Osteoblast (primary cell): ENCODE measurements at regions not wholly inside any gene's neighbourhood (a gene's known extent, or its start where the extent isn't known, plus 50 kb on each side); places are given as distances from the start of the nearest gene placed in this dataset.

ENCODE experiments used
- DNase-seq: peaks from one replicate; pipeline ENCODE4 v3.0.0; 2011; ENCODE audit warnings: low spot score, mixed read lengths; ENCODE audit not compliant: insufficient read length; ENCODE audit errors: missing footprints
- H2AFZ ChIP-seq: 2 replicates; pipeline ENCODE4 v1.6.0; 2011; ENCODE audit warnings: mild to moderate bottlenecking, low read length
- H3K27ac ChIP-seq: 2 replicates; pipeline ENCODE4 v1.5.1; 2011; ENCODE audit warnings: mild to moderate bottlenecking, low read depth, low read length, moderate library complexity
- H3K27me3 ChIP-seq: 2 replicates; pipeline ENCODE4 v1.6.0; 2012; ENCODE audit warnings: mild to moderate bottlenecking, control low read depth, inconsistent platforms, low read length, moderate library complexity; ENCODE audit not compliant: insufficient read depth
- H3K36me3 ChIP-seq: 2 replicates; pipeline ENCODE4 v1.5.1; 2011; ENCODE audit warnings: mild to moderate bottlenecking, low read length, control low read depth, moderate library complexity; ENCODE audit not compliant: insufficient read depth
- H3K4me1 ChIP-seq: 2 replicates; pipeline ENCODE4 v1.5.1; 2011; ENCODE audit warnings: mild to moderate bottlenecking, low read length, control low read depth, moderate library complexity; ENCODE audit not compliant: insufficient read depth
- H3K4me2 ChIP-seq: 2 replicates; pipeline ENCODE4 v1.6.0; 2011; ENCODE audit warnings: mild to moderate bottlenecking, low read length; ENCODE audit not compliant: insufficient read depth
- H3K4me3 ChIP-seq: fragments of 200-600 bp; sonication (generic); 3 replicates; pipeline ENCODE4 v1.5.1; 2012; ENCODE audit warnings: mild to moderate bottlenecking, low read length, inconsistent platforms; ENCODE audit not compliant: insufficient read depth
- H3K79me2 ChIP-seq: 2 replicates; pipeline ENCODE4 v1.6.0; 2012; ENCODE audit warnings: mild to moderate bottlenecking, low read length, control low read depth, inconsistent platforms; ENCODE audit not compliant: insufficient read depth
- H3K9me3 ChIP-seq: 2 replicates; pipeline ENCODE4 v1.5.1; 2011; ENCODE audit warnings: low read depth, low read length, control low read depth
- H4K20me1 ChIP-seq: 2 replicates; pipeline ENCODE4 v1.6.0; 2012; ENCODE audit warnings: mild to moderate bottlenecking, low read length, control low read depth; ENCODE audit not compliant: insufficient read depth
- TF ChIP-seq, protein P1 (sequence below): IDR thresholded peaks from 2 replicates; pipeline ENCODE4 v1.5.1; 2011; ENCODE audit warnings: mild to moderate bottlenecking, low read depth, low read length, moderate library complexity; ENCODE audit errors: extremely low read depth

GRCh38 chr13:97629601-97630272 lies 195.8 kb downstream of the RAP2A start:
- TF ChIP-seq, protein P1, sequence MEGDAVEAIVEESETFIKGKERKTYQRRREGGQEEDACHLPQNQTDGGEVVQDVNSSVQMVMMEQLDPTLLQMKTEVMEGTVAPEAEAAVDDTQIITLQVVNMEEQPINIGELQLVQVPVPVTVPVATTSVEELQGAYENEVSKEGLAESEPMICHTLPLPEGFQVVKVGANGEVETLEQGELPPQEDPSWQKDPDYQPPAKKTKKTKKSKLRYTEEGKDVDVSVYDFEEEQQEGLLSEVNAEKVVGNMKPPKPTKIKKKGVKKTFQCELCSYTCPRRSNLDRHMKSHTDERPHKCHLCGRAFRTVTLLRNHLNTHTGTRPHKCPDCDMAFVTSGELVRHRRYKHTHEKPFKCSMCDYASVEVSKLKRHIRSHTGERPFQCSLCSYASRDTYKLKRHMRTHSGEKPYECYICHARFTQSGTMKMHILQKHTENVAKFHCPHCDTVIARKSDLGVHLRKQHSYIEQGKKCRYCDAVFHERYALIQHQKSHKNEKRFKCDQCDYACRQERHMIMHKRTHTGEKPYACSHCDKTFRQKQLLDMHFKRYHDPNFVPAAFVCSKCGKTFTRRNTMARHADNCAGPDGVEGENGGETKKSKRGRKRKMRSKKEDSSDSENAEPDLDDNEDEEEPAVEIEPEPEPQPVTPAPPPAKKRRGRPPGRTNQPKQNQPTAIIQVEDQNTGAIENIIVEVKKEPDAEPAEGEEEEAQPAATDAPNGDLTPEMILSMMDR = no peak
- Histone ChIP-seq H3K27ac (no peak overlapping the region), H3K27me3 (no peaks in the 10 kb centered on the region), H3K4me1 (no peaks in the 10 kb centered on the region), H2AFZ (no peak overlapping the region), H4K20me1 (no peaks in the 10 kb centered on the region), H3K79me2 (no peaks in the 10 kb centered on the region), H3K4me3 (no peak overlapping the region), H3K9me3 (no peaks in the 10 kb centered on the region), H3K4me2 (no peak overlapping the region), H3K36me3 (no peaks in the 10 kb centered on the region)
- DNase-seq = no peak

GRCh38 chr13:97630725-97631124 lies 196.8 kb downstream of the RAP2A start:
- Histone ChIP-seq H3K4me1 (no peaks in the 10 kb centered on the region), H4K20me1 (no peaks in the 10 kb centered on the region), H3K4me2 (no peak overlapping the region), H3K36me3 (no peaks in the 10 kb centered on the region), H3K9me3 (no peaks in the 10 kb centered on the region), H3K27ac (no peak overlapping the region), H2AFZ (no peak overlapping the region), H3K79me2 (no peaks in the 10 kb centered on the region), H3K4me3 (no peak overlapping the region), H3K27me3 (no peaks in the 10 kb centered on the region)
- TF ChIP-seq, protein P1 = no peak
- no peak for DNase-seq

DNA sequence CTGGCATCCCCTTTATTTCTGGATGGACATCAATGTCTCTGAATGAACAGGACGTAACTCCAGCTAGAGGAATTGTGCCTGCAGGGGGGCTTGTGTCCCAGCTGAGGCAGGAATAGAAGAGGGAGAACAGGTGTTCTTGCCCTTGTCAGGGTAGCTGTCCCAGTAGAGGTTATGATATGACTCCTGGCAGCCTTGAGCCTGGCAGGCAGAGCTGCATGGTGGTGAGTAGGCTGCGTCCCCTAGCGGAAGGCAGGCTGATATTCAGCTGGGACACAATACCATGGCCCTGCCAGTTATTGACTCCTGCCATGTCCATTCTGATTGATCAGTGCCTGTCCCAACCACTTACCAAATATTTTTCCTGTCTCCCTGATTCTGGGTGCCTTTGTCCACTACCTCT lies 197.2 kb downstream of the RAP2A start:
- Histone ChIP-seq H2AFZ (no peak overlapping the region), H3K79me2 (no peaks in the 10 kb centered on the region), H3K27me3 (no peaks in the 10 kb centered on the region), H3K9me3 (no peaks in the 10 kb centered on the region), H3K4me3 (no peak overlapping the region), H3K36me3 (no peaks in the 10 kb centered on the region), H4K20me1 (no peaks in the 10 kb centered on the region), H3K27ac (no peak overlapping the region), H3K4me1 (no peaks in the 10 kb centered on the region), H3K4me2 (no peak overlapping the region)
- no peak for DNase-seq
- TF ChIP-seq, protein P1 = no peak

DNA sequence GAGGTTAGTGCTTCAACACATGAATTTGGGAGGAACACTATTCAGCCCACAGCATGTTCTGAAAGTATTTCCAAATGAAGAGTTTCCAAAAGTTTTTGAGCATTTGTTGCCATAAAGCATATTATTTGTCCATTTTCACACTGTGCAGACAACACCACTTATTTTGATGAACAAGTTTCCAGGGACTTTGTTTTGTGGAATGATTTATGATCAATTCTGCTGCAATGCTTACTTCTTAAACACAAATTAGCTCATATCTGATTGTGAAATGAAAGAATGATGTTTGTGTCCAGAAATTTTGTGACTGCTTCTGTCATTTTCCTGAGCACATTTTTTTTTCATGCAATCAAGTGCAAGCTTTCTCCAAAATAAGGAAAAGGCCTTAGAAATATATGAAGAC lies 205.3 kb downstream of the RAP2A start:
- Histone ChIP-seq H3K79me2 (no peaks in the 10 kb centered on the region), H3K4me2 (no peak overlapping the region), H3K36me3 (no peaks in the 10 kb centered on the region), H2AFZ (no peak overlapping the region), H3K27ac (no peak overlapping the region), H4K20me1 (no peaks in the 10 kb centered on the region), H3K4me3 (no peak overlapping the region), H3K27me3 (no peaks in the 10 kb centered on the region), H3K9me3 (no peaks in the 10 kb centered on the region), H3K4me1 (no peaks in the 10 kb centered on the region)
- TF ChIP-seq, protein P1 = no peak
- no peak for DNase-seq
